ENCODE measurements at regions not wholly inside any gene's neighbourhood (a gene's known extent, or its start where the extent isn't known, plus 50 kb on each side); places are given as distances from the start of the nearest gene placed in this dataset.

- Histone ChIP-seq H3K27ac (ENCODE audit: low read depth, low read length) (no peak overlapping the region), H2BK5ac (ENCODE audit: low read length) (no peak overlapping the region), H3K9ac (ENCODE audit: low read length) (no peak overlapping the region), H3K4me2 (ENCODE audit: low read length) (no peak overlapping the region), H3K79me2 (ENCODE audit: control insufficient read depth, insufficient read depth, low read length) (no peaks in the 10 kb centered on the region), H3K18ac (ENCODE audit: low read length) (no peak overlapping the region), H3K27me3 (ENCODE audit: insufficient read depth, low read length, poor library complexity) (no peaks in the 10 kb centered on the region), H3K23ac (ENCODE audit: low read length) (no peak overlapping the region), H3K4me3 (ENCODE audit: low read length) (no peak overlapping the region), H4K8ac (ENCODE audit: low read depth, low read length) (no peak overlapping the region), H3K4me1 (ENCODE audit: control insufficient read depth, low read depth, low read length) (no peaks in the 10 kb centered on the region), H2BK15ac (replicated peaks; ENCODE audit: low read depth) (no peak overlapping the region), H3K56ac (ENCODE audit: low read length) (no peak overlapping the region), H4K5ac (ENCODE audit: low read length) (no peak overlapping the region), H3K36me3 (ENCODE audit: control insufficient read depth, insufficient read depth, low read length) (no peaks in the 10 kb centered on the region), H2BK120ac (ENCODE audit: low read depth, low read length) (no peak overlapping the region), H3K79me1 (ENCODE audit: low read length) (no peaks in the 10 kb centered on the region), H2AK5ac (ENCODE audit: low read length) (no peak overlapping the region), H3K4ac (ENCODE audit: low read depth, low read length) (no peak overlapping the region)
- DNase-seq = peak; percentile 25
- WGBS (ENCODE audit: extremely low coverage, insufficient coverage, low lambda C conversion rate) = no CpG with 5 or more reads among the region's 2 CpGs
Measured at GRCh38 chr21:24693779-24694178, 913.5 kb downstream of the MRPL39 start.

GRCh38 chr21:24681456-24681855, 925.8 kb downstream of the MRPL39 start:
- Histone ChIP-seq H3K4ac (ENCODE audit: low read depth, low read length) (no peak overlapping the region), H2BK120ac (ENCODE audit: low read depth, low read length) (no peak overlapping the region), H4K8ac (ENCODE audit: low read depth, low read length) (no peak overlapping the region), H3K27me3 (ENCODE audit: insufficient read depth, low read length, poor library complexity) (no peaks in the 10 kb centered on the region), H2AK5ac (ENCODE audit: low read length) (no peak overlapping the region), H2BK5ac (ENCODE audit: low read length) (no peak overlapping the region), H3K23ac (ENCODE audit: low read length) (no peak overlapping the region), H3K4me3 (ENCODE audit: low read length) (no peak overlapping the region), H3K9ac (ENCODE audit: low read length) (no peak overlapping the region), H3K4me1 (ENCODE audit: control insufficient read depth, low read depth, low read length) (no peaks in the 10 kb centered on the region), H3K36me3 (ENCODE audit: control insufficient read depth, insufficient read depth, low read length) (no peaks in the 10 kb centered on the region), H3K79me1 (ENCODE audit: low read length) (no peaks in the 10 kb centered on the region), H4K5ac (ENCODE audit: low read length) (no peak overlapping the region), H3K18ac (ENCODE audit: low read length) (no peak overlapping the region), H3K4me2 (ENCODE audit: low read length) (no peak overlapping the region), H3K56ac (ENCODE audit: low read length) (no peak overlapping the region), H3K79me2 (ENCODE audit: control insufficient read depth, insufficient read depth, low read length) (no peaks in the 10 kb centered on the region), H3K27ac (ENCODE audit: low read depth, low read length) (no peak overlapping the region), H2BK15ac (replicated peaks; ENCODE audit: low read depth) (no peak overlapping the region)
- no CpG with 5 or more reads among the region's 2 CpGs for WGBS (ENCODE audit: extremely low coverage, insufficient coverage, low lambda C conversion rate)
- DNase-seq = no peak

GRCh38 chr21:24671901-24672300, 935.4 kb downstream of the MRPL39 start:
- Histone ChIP-seq H3K18ac (ENCODE audit: low read length) (no peak overlapping the region), H2BK15ac (replicated peaks; ENCODE audit: low read depth) (no peak overlapping the region), H3K4me1 (ENCODE audit: control insufficient read depth, low read depth, low read length) (no peaks in the 10 kb centered on the region), H4K5ac (ENCODE audit: low read length) (no peak overlapping the region), H2AK5ac (ENCODE audit: low read length) (no peak overlapping the region), H3K9ac (ENCODE audit: low read length) (no peak overlapping the region), H2BK120ac (ENCODE audit: low read depth, low read length) (no peak overlapping the region), H3K4me3 (ENCODE audit: low read length) (no peak overlapping the region), H3K79me1 (ENCODE audit: low read length) (no peaks in the 10 kb centered on the region), H4K8ac (ENCODE audit: low read depth, low read length) (no peak overlapping the region), H3K36me3 (ENCODE audit: control insufficient read depth, insufficient read depth, low read length) (no peaks in the 10 kb centered on the region), H3K4ac (ENCODE audit: low read depth, low read length) (no peak overlapping the region), H3K27me3 (ENCODE audit: insufficient read depth, low read length, poor library complexity) (no peaks in the 10 kb centered on the region), H2BK5ac (ENCODE audit: low read length) (no peak overlapping the region), H3K23ac (ENCODE audit: low read length) (no peak overlapping the region), H3K27ac (ENCODE audit: low read depth, low read length) (no peak overlapping the region), H3K56ac (ENCODE audit: low read length) (no peak overlapping the region), H3K4me2 (ENCODE audit: low read length) (no peak overlapping the region), H3K79me2 (ENCODE audit: control insufficient read depth, insufficient read depth, low read length) (no peaks in the 10 kb centered on the region)
- no peak for DNase-seq
- no CpG with 5 or more reads among the region's 1 CpG for WGBS (ENCODE audit: extremely low coverage, insufficient coverage, low lambda C conversion rate)

GRCh38 chr21:24658926-24659325, 948.4 kb downstream of the MRPL39 start:
- H4K5ac ChIP-seq (ENCODE audit: low read length) = no peak overlapping the region

GRCh38 chr21:24658026-24658425, 949.3 kb downstream of the MRPL39 start:
- no peak overlapping the region for H3K27ac ChIP-seq (ENCODE audit: low read depth, low read length)
- H3K4ac ChIP-seq (ENCODE audit: low read depth, low read length) = no peak overlapping the region
- no peak overlapping the region for H2BK15ac ChIP-seq (replicated peaks; ENCODE audit: low read depth)
- H3K23ac ChIP-seq (ENCODE audit: low read length) = no peak overlapping the region
- H3K18ac ChIP-seq (ENCODE audit: low read length) = no peak overlapping the region
- H4K8ac ChIP-seq (ENCODE audit: low read depth, low read length) = no peak overlapping the region
- no peaks in the 10 kb centered on the region for H3K36me3 ChIP-seq (ENCODE audit: control insufficient read depth, insufficient read depth, low read length)
- WGBS (ENCODE audit: extremely low coverage, insufficient coverage, low lambda C conversion rate) = no CpG with 5 or more reads among the region's 1 CpG
- H3K56ac ChIP-seq (ENCODE audit: low read length) = no peak overlapping the region
- H3K79me2 ChIP-seq (ENCODE audit: control insufficient read depth, insufficient read depth, low read length) = no peaks in the 10 kb centered on the region
- no peak overlapping the region for H3K4me3 ChIP-seq (ENCODE audit: low read length)
- H3K4me2 ChIP-seq (ENCODE audit: low read length) = no peak overlapping the region
- H4K5ac ChIP-seq (ENCODE audit: low read length) = no peak overlapping the region
- no peaks in the 10 kb centered on the region for H3K79me1 ChIP-seq (ENCODE audit: low read length)
- no peak overlapping the region for H2BK120ac ChIP-seq (ENCODE audit: low read depth, low read length)
- H3K4me1 ChIP-seq (ENCODE audit: control insufficient read depth, low read depth, low read length) = no peaks in the 10 kb centered on the region
- no peak overlapping the region for H2AK5ac ChIP-seq (ENCODE audit: low read length)
- H3K9ac ChIP-seq (ENCODE audit: low read length) = no peak overlapping the region
- no peaks in the 10 kb centered on the region for H3K27me3 ChIP-seq (ENCODE audit: insufficient read depth, low read length, poor library complexity)
- no peak overlapping the region for H2BK5ac ChIP-seq (ENCODE audit: low read length)
- DNase-seq = peak; percentile 7

More at GRCh38 chr21:24658926-24659325, 948.4 kb downstream of the MRPL39 start:
- no peak overlapping the region for H3K27ac ChIP-seq (ENCODE audit: low read depth, low read length)
- no peak overlapping the region for H3K4me3 ChIP-seq (ENCODE audit: low read length)
- H2BK5ac ChIP-seq (ENCODE audit: low read length) = no peak overlapping the region
- DNase-seq = no peak
- no peaks in the 10 kb centered on the region for H3K79me1 ChIP-seq (ENCODE audit: low read length)
- no peaks in the 10 kb centered on the region for H3K36me3 ChIP-seq (ENCODE audit: control insufficient read depth, insufficient read depth, low read length)
- H2BK15ac ChIP-seq (replicated peaks; ENCODE audit: low read depth) = no peak overlapping the region
- H4K8ac ChIP-seq (ENCODE audit: low read depth, low read length) = no peak overlapping the region
- no peaks in the 10 kb centered on the region for H3K79me2 ChIP-seq (ENCODE audit: control insufficient read depth, insufficient read depth, low read length)
- H2AK5ac ChIP-seq (ENCODE audit: low read length) = no peak overlapping the region
- no peak overlapping the region for H3K9ac ChIP-seq (ENCODE audit: low read length)
- H3K4me1 ChIP-seq (ENCODE audit: control insufficient read depth, low read depth, low read length) = no peaks in the 10 kb centered on the region
- H3K18ac ChIP-seq (ENCODE audit: low read length) = no peak overlapping the region
- no peaks in the 10 kb centered on the region for H3K27me3 ChIP-seq (ENCODE audit: insufficient read depth, low read length, poor library complexity)
- no peak overlapping the region for H3K23ac ChIP-seq (ENCODE audit: low read length)
- no peak overlapping the region for H3K56ac ChIP-seq (ENCODE audit: low read length)
- no peak overlapping the region for H3K4me2 ChIP-seq (ENCODE audit: low read length)
- no peak overlapping the region for H2BK120ac ChIP-seq (ENCODE audit: low read depth, low read length)
- no peak overlapping the region for H3K4ac ChIP-seq (ENCODE audit: low read depth, low read length)

- Histone ChIP-seq H3K18ac (ENCODE audit: low read length) (no peak overlapping the region), H2AK5ac (ENCODE audit: low read length) (no peak overlapping the region), H3K27me3 (ENCODE audit: insufficient read depth, low read length, poor library complexity) (no peaks in the 10 kb centered on the region), H4K5ac (ENCODE audit: low read length) (no peak overlapping the region), H3K4ac (ENCODE audit: low read depth, low read length) (no peak overlapping the region), H2BK15ac (replicated peaks; ENCODE audit: low read depth) (no peak overlapping the region), H3K4me3 (ENCODE audit: low read length) (no peak overlapping the region), H3K79me1 (ENCODE audit: low read length) (no peaks in the 10 kb centered on the region), H3K23ac (ENCODE audit: low read length) (no peak overlapping the region), H3K4me1 (ENCODE audit: control insufficient read depth, low read depth, low read length) (no peaks in the 10 kb centered on the region), H3K9ac (ENCODE audit: low read length) (no peak overlapping the region), H3K79me2 (ENCODE audit: control insufficient read depth, insufficient read depth, low read length) (no peaks in the 10 kb centered on the region), H2BK120ac (ENCODE audit: low read depth, low read length) (no peak overlapping the region), H3K4me2 (ENCODE audit: low read length) (no peak overlapping the region), H4K8ac (ENCODE audit: low read depth, low read length) (no peak overlapping the region), H3K56ac (ENCODE audit: low read length) (no peak overlapping the region), H3K27ac (ENCODE audit: low read depth, low read length) (no peak overlapping the region), H3K36me3 (ENCODE audit: control insufficient read depth, insufficient read depth, low read length) (no peaks in the 10 kb centered on the region), H2BK5ac (ENCODE audit: low read length) (no peak overlapping the region)
- whole genome bisulfite sequencing (ENCODE audit: extremely low coverage, insufficient coverage, low lambda C conversion rate) = no CpG with 5 or more reads among the region's 1 CpG
- DNase-seq = no peak
Measured at GRCh38 chr21:24649691-24650090, 957.6 kb downstream of the MRPL39 start.
